ENCODE measurements at regions not wholly inside any gene's neighbourhood (a gene's known extent, or its start where the extent isn't known, plus 50 kb on each side); places are given as distances from the start of the nearest gene placed in this dataset.

GRCh38 chr12:46998811-46999368 is 80.5 kb upstream of the PCED1B start:
- Histone ChIP-seq H3K27me3 (ENCODE audit: insufficient read depth in 3 of 3, low read length in 2 of 3) (no peaks in the 10 kb centered on the region), H3K27ac (no peak overlapping the region), H3K36me3 (ENCODE audit: insufficient read depth in 1 of 2, low read depth in 1 of 2) (no peaks in the 10 kb centered on the region), H3K4me1 (no peaks in the 10 kb centered on the region), H3K4me3 (no peak overlapping the region), H3K9me3 (no peaks in the 10 kb centered on the region)
- TF ChIP-seq, protein P1, sequence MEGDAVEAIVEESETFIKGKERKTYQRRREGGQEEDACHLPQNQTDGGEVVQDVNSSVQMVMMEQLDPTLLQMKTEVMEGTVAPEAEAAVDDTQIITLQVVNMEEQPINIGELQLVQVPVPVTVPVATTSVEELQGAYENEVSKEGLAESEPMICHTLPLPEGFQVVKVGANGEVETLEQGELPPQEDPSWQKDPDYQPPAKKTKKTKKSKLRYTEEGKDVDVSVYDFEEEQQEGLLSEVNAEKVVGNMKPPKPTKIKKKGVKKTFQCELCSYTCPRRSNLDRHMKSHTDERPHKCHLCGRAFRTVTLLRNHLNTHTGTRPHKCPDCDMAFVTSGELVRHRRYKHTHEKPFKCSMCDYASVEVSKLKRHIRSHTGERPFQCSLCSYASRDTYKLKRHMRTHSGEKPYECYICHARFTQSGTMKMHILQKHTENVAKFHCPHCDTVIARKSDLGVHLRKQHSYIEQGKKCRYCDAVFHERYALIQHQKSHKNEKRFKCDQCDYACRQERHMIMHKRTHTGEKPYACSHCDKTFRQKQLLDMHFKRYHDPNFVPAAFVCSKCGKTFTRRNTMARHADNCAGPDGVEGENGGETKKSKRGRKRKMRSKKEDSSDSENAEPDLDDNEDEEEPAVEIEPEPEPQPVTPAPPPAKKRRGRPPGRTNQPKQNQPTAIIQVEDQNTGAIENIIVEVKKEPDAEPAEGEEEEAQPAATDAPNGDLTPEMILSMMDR (IDR thresholded peaks at IDR 0.05) = no peak
- ATAC-seq (no peak), DNase-seq (no peak)
- intact Hi-C loops (cut with DNase I) = no loop called here
- 88 to 95% (median 89%) methylated on average over 5 of the region's 5 CpGs for whole genome bisulfite sequencing, 3 donors

DNA sequence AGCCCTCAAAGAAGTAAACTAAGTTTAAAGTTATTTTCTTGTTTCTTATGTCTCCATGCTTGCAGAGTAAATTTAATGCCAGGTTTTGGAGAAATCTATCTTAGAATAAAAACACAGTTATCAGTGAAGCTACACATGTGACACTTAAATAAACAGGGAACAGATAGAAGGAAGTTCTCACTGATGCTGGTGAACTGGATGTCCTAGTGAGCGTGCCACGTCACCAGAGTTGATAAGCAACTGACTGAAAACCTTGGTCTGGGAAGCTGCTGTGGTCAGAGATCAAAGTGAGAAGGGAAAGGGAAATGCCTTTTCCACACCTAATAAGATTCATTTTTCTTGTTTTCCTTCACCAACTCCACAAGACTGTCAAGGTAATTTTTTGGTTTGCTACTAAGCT is 74.8 kb upstream of the PCED1B start:
- Histone ChIP-seq H3K27ac (no peak overlapping the region), H3K4me3 (no peak overlapping the region), H3K27me3 (ENCODE audit: insufficient read depth in 3 of 3, low read length in 2 of 3) (no peaks in the 10 kb centered on the region), H3K9me3 (no peaks in the 10 kb centered on the region), H3K36me3 (ENCODE audit: insufficient read depth in 1 of 2, low read depth in 1 of 2) (no peaks in the 10 kb centered on the region), H3K4me1 (no peaks in the 10 kb centered on the region)
- intact Hi-C loops (cut with DNase I) = no loop called here
- no peak for ATAC-seq
- DNase-seq = no peak
- whole genome bisulfite sequencing, 3 donors = 55 to 89% (median 79%) methylated on average over 2 of the region's 2 CpGs
- TF ChIP-seq, protein P1 (IDR thresholded peaks at IDR 0.05) = no peak

DNA sequence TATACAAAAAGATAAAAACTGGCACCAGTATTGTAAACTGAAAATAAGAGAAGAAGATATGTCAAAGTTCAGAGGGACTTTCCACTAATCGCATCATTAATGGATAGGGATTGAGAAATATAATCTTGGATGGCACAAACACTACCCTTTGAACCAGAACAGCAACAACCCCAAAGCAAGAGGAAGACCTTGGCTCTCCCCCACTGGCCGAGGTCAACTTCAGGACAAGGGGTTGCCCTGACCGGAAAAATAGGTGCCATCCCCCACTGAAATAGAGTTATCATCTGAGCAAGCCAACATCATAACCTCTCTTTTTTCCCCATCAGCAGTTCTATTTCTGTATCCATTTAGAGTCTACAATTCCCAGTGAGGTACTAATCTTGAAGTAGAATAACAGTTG is 72.4 kb upstream of the PCED1B start:
- intact Hi-C loops (cut with DNase I) = no loop called here
- TF ChIP-seq, protein P1 (IDR thresholded peaks at IDR 0.05) = no peak
- Histone ChIP-seq H3K27me3 (ENCODE audit: insufficient read depth in 3 of 3, low read length in 2 of 3) (no peaks in the 10 kb centered on the region), H3K4me1 (no peaks in the 10 kb centered on the region), H3K4me3 (no peak overlapping the region), H3K9me3 (no peaks in the 10 kb centered on the region), H3K36me3 (ENCODE audit: insufficient read depth in 1 of 2, low read depth in 1 of 2) (no peaks in the 10 kb centered on the region), H3K27ac (no peak overlapping the region)
- DNase-seq = no peak
- no peak for ATAC-seq
- 36 to 66% (median 47%) methylated on average over 3 of the region's 3 CpGs for WGBS, 3 donors

DNA sequence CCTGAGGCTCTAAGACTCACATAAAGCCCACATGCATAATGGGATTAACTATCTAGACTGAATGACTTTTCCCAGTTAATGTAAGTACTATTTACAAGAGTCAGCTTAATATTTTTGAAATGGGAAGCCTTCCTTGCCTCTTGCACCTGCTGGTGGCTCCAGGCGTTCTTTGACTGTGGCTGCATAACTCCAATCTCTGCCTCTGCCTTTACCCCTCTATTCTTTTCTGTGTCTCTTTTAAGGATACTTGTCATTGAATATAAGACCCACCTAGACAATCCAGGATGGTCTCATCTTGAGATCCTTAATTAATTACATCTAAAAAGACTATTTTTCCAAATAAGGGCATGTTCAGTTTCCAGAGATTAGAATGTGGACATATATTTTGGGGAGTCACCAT is 66.9 kb upstream of the PCED1B start:
- 79 to 85% (median 83%) methylated on average over 1 of the region's 1 CpG for WGBS, 3 donors
- DNase-seq = no peak
- H3K4me1 ChIP-seq = no peaks in the 10 kb centered on the region
- TF ChIP-seq, protein P1 (IDR thresholded peaks at IDR 0.05) = no peak
- ATAC-seq = no peak
- no peaks in the 10 kb centered on the region for H3K27me3 ChIP-seq (ENCODE audit: insufficient read depth in 3 of 3, low read length in 2 of 3)
- H3K4me3 ChIP-seq = no peak overlapping the region
- H3K27ac ChIP-seq = no peak overlapping the region
- H3K36me3 ChIP-seq (ENCODE audit: insufficient read depth in 1 of 2, low read depth in 1 of 2) = no peaks in the 10 kb centered on the region
- intact Hi-C loops (cut with DNase I) = no loop called here
- H3K9me3 ChIP-seq = no peaks in the 10 kb centered on the region

- ATAC-seq = no peak
- TF ChIP-seq, protein P1 (IDR thresholded peaks at IDR 0.05) = no peak
- intact Hi-C loops (cut with DNase I) = no loop called here
- no peaks in the 10 kb centered on the region for H3K4me1 ChIP-seq
- H3K36me3 ChIP-seq (ENCODE audit: insufficient read depth in 1 of 2, low read depth in 1 of 2) = no peaks in the 10 kb centered on the region
- DNase-seq = no peak
- no peak overlapping the region for H3K27ac ChIP-seq
- H3K4me3 ChIP-seq = no peak overlapping the region
- no peaks in the 10 kb centered on the region for H3K9me3 ChIP-seq
- 87 to 92% (median 92%) methylated on average over 2 of the region's 2 CpGs for WGBS, 3 donors
- H3K27me3 ChIP-seq (ENCODE audit: insufficient read depth in 3 of 3, low read length in 2 of 3) = no peaks in the 10 kb centered on the region
Observed at GRCh38 chr12:47014474-47014873, 64.9 kb upstream of the PCED1B start.

Measured in psoas muscle (tissue), 7 donors.